ENCODE measurements at regions not wholly inside any gene's neighbourhood (a gene's known extent, or its start where the extent isn't known, plus 50 kb on each side); places are given as distances from the start of the nearest gene placed in this dataset.

GRCh38 chr22:48137640-48138039 lies 1375.2 kb downstream of the TBC1D22A start:
- no peak for DNase-seq

GRCh38 chr22:48135592-48135991 lies 1373.1 kb downstream of the TBC1D22A start:
- no peak for DNase-seq

- no peak for DNase-seq
Observed at GRCh38 chr22:48125416-48125815, 1363.0 kb downstream of the TBC1D22A start.

- DNase-seq: no peak
Observed at GRCh38 chr22:48121984-48122383, 1359.5 kb downstream of the TBC1D22A start.

- no peak for DNase-seq
Observed at GRCh38 chr22:48118654-48119053, 1356.2 kb downstream of the TBC1D22A start.

- no peak for DNase-seq
Observed at GRCh38 chr22:48116871-48117270, 1354.4 kb downstream of the TBC1D22A start.

- peak; percentile 33 for DNase-seq
Observed at GRCh38 chr22:48112687-48113521, 1350.5 kb downstream of the TBC1D22A start.

GRCh38 chr22:48106715-48107259 lies 1344.3 kb downstream of the TBC1D22A start:
- DNase-seq: no peak

- DNase-seq: no peak
Observed at GRCh38 chr22:48106215-48106614, 1343.8 kb downstream of the TBC1D22A start.

GRCh38 chr22:48105259-48105658 lies 1342.8 kb downstream of the TBC1D22A start:
- DNase-seq: no peak

GRCh38 chr22:48104766-48105165 lies 1342.3 kb downstream of the TBC1D22A start:
- DNase-seq: no peak

GRCh38 chr22:48104102-48104738 lies 1341.8 kb downstream of the TBC1D22A start:
- no peak for DNase-seq

- no peak for DNase-seq
Observed at GRCh38 chr22:48103126-48103875, 1340.9 kb downstream of the TBC1D22A start.

- DNase-seq: no peak
Observed at GRCh38 chr22:48102581-48102980, 1340.1 kb downstream of the TBC1D22A start.

GRCh38 chr22:48101704-48102103 lies 1339.3 kb downstream of the TBC1D22A start:
- DNase-seq: no peak

- DNase-seq: no peak
Observed at GRCh38 chr22:48100685-48101417, 1338.4 kb downstream of the TBC1D22A start.

GRCh38 chr22:48099671-48100070 lies 1337.2 kb downstream of the TBC1D22A start:
- no peak for DNase-seq

- no peak for DNase-seq
Observed at GRCh38 chr22:48099251-48099650, 1336.8 kb downstream of the TBC1D22A start.

- no peak for DNase-seq
Observed at GRCh38 chr22:48098921-48099245, 1336.4 kb downstream of the TBC1D22A start.

GRCh38 chr22:48098243-48098920 lies 1335.9 kb downstream of the TBC1D22A start:
- DNase-seq: peak; percentile 82

GRCh38 chr22:48097723-48098122 lies 1335.3 kb downstream of the TBC1D22A start:
- no peak for DNase-seq
